ENCODE measurements at regions not wholly inside any gene's neighbourhood (a gene's known extent, or its start where the extent isn't known, plus 50 kb on each side); places are given as distances from the start of the nearest gene placed in this dataset.
A peak's percentile ranks its signal among the peaks of the same experiment; 100 is the strongest.
"Not testable (repeated sequence)": the region's sequence is repeated elsewhere in the genome, so short reads cannot be mapped to it uniquely, and the experiment has no call there.

GRCh38 chr20:52098186-52098585 is 93.4 kb downstream of the ZFP64 start:
- no peak for DNase-seq (ENCODE audit: low read depth in 3 of 3, low spot score in 2 of 3)

- DNase-seq (ENCODE audit: low read depth in 3 of 3, low spot score in 2 of 3), result no peak
Measured at GRCh38 chr20:52096117-52096516, 95.5 kb downstream of the ZFP64 start.

- no peak for DNase-seq (ENCODE audit: low read depth in 3 of 3, low spot score in 2 of 3)
Measured at GRCh38 chr20:52094693-52095092, 96.9 kb downstream of the ZFP64 start.

GRCh38 chr20:52093575-52093974 is 98.0 kb downstream of the ZFP64 start:
- no peak for DNase-seq (ENCODE audit: low read depth in 3 of 3, low spot score in 2 of 3)

GRCh38 chr20:52090035-52090434 is 101.5 kb downstream of the ZFP64 start:
- no peak for DNase-seq (ENCODE audit: low read depth in 3 of 3, low spot score in 2 of 3)

- no peak for DNase-seq (ENCODE audit: low read depth in 3 of 3, low spot score in 2 of 3)
Measured at GRCh38 chr20:52087471-52087870, 104.1 kb downstream of the ZFP64 start.

GRCh38 chr20:52086878-52087277 is 104.7 kb downstream of the ZFP64 start:
- no peak for DNase-seq (ENCODE audit: low read depth in 3 of 3, low spot score in 2 of 3)

- DNase-seq (ENCODE audit: low read depth in 3 of 3, low spot score in 2 of 3), result no peak
Measured at GRCh38 chr20:52084727-52085126, 106.9 kb downstream of the ZFP64 start.

GRCh38 chr20:52083627-52084232 is 107.8 kb downstream of the ZFP64 start:
- DNase-seq (ENCODE audit: low read depth in 3 of 3, low spot score in 2 of 3), result peak in 2 of 3 donors; percentile 45 to 58

- DNase-seq (ENCODE audit: low read depth in 3 of 3, low spot score in 2 of 3), result no peak
Measured at GRCh38 chr20:52082612-52083011, 109.0 kb downstream of the ZFP64 start.

- DNase-seq (ENCODE audit: low read depth in 3 of 3, low spot score in 2 of 3), result no peak
Measured at GRCh38 chr20:52081791-52082190, 109.8 kb downstream of the ZFP64 start.

- DNase-seq (ENCODE audit: low read depth in 3 of 3, low spot score in 2 of 3), result no peak
Measured at GRCh38 chr20:52081066-52081465, 110.5 kb downstream of the ZFP64 start.

- DNase-seq (ENCODE audit: low read depth in 3 of 3, low spot score in 2 of 3), result no peak
Measured at GRCh38 chr20:52078289-52078688, 113.3 kb downstream of the ZFP64 start.

GRCh38 chr20:52076164-52076563 is 115.4 kb downstream of the ZFP64 start:
- DNase-seq (ENCODE audit: low read depth in 3 of 3, low spot score in 2 of 3), result no peak

GRCh38 chr20:52075400-52075799 is 116.2 kb downstream of the ZFP64 start:
- no peak for DNase-seq (ENCODE audit: low read depth in 3 of 3, low spot score in 2 of 3)

- no peak for DNase-seq (ENCODE audit: low read depth in 3 of 3, low spot score in 2 of 3)
Measured at GRCh38 chr20:52071136-52071535, 120.4 kb downstream of the ZFP64 start.

GRCh38 chr20:52064931-52065330 is 126.6 kb downstream of the ZFP64 start:
- DNase-seq (ENCODE audit: low read depth in 3 of 3, low spot score in 2 of 3), result no peak

- DNase-seq (ENCODE audit: low read depth in 3 of 3, low spot score in 2 of 3), result no peak
Measured at GRCh38 chr20:52062452-52063209, 128.9 kb downstream of the ZFP64 start.

GRCh38 chr20:52060794-52061714 is 130.5 kb downstream of the ZFP64 start:
- DNase-seq (ENCODE audit: low read depth in 3 of 3, low spot score in 2 of 3), result peak in 1 of 3 donors; percentile 23

- DNase-seq (ENCODE audit: low read depth in 3 of 3, low spot score in 2 of 3), result not testable (repeated sequence)
Measured at GRCh38 chr20:52057133-52057532, 134.4 kb downstream of the ZFP64 start.
